ENCODE measurements at regions not wholly inside any gene's neighbourhood (a gene's known extent, or its start where the extent isn't known, plus 50 kb on each side); places are given as distances from the start of the nearest gene placed in this dataset.
"Not testable (repeated sequence)": the region's sequence is repeated elsewhere in the genome, so short reads cannot be mapped to it uniquely, and the experiment has no call there.

- H3K4me3 ChIP-seq: no peak overlapping the region
- peaks cover 19% of the 10 kb centered on the region for H3K4me1 ChIP-seq (replicated peaks)
- peak; percentile 47 to 54 for DNase-seq (ENCODE audit: low read depth in 1 of 2, low spot score in 2 of 2)
- H3K36me3 ChIP-seq: no peaks in the 10 kb centered on the region
- no peaks in the 10 kb centered on the region for H3K27me3 ChIP-seq (replicated peaks)
- H3K9me3 ChIP-seq (replicated peaks): no peaks in the 10 kb centered on the region
- H3K27ac ChIP-seq: peak overlapping the region; percentile 28; the same call in 1 of the 2 replicates
Observed at GRCh38 chr9:87206064-87206661, 258.9 kb upstream of the GAS1 start.

GRCh38 chr9:87210658-87211057, 263.4 kb upstream of the GAS1 start:
- not testable (repeated sequence) for H3K4me3 ChIP-seq; DNase-seq (ENCODE audit: low read depth in 1 of 2, low spot score in 2 of 2)

GRCh38 chr9:87211669-87212068, 264.4 kb upstream of the GAS1 start:
- no peak for DNase-seq (ENCODE audit: low read depth in 1 of 2, low spot score in 2 of 2)
- no peak overlapping the region for H3K27ac ChIP-seq
- no peaks in the 10 kb centered on the region for H3K27me3 ChIP-seq (replicated peaks)
- no peaks in the 10 kb centered on the region for H3K36me3 ChIP-seq
- H3K4me3 ChIP-seq: no peak overlapping the region
- peaks cover 10% of the 10 kb centered on the region for H3K4me1 ChIP-seq (replicated peaks)
- H3K9me3 ChIP-seq (replicated peaks): no peaks in the 10 kb centered on the region

More at GRCh38 chr9:87210658-87211057, 263.4 kb upstream of the GAS1 start:
- not testable (repeated sequence) for H3K9me3 ChIP-seq (replicated peaks); H3K27ac ChIP-seq; H3K36me3 ChIP-seq; H3K27me3 ChIP-seq (replicated peaks)
- peaks cover 19% of the 10 kb centered on the region for H3K4me1 ChIP-seq (replicated peaks)

DNA sequence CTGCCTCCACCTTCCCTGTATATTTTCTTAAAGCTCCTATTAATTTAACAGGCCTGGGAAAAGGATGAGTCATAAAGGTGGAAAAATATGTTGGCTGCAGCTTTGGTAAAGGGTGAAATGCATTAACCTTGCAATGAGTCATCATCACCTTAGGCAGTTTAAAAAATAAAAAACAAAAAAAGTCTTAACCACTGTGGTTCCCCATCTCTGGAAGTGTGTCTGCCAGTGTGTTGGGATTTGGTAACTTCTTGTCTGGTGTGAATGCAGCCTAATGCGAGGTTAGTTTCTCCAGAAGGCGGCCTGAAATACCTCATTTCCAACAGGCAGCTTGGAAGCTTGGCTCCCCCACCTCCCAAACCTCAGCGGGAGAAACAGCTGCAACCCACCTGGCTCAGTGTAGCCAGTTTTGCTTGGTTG, 265.3 kb upstream of the GAS1 start:
- no peaks in the 10 kb centered on the region for H3K36me3 ChIP-seq
- H3K4me3 ChIP-seq: no peak overlapping the region
- H3K9me3 ChIP-seq (replicated peaks): no peaks in the 10 kb centered on the region
- peak in 1 of 2 experiments; percentile 22 for DNase-seq (ENCODE audit: low read depth in 1 of 2, low spot score in 2 of 2)
- H3K27ac ChIP-seq: no peak overlapping the region
- H3K27me3 ChIP-seq (replicated peaks): no peaks in the 10 kb centered on the region
- peaks cover 6% of the 10 kb centered on the region; the same call in 1 of the 2 replicates for H3K4me1 ChIP-seq (replicated peaks)

- H3K27me3 ChIP-seq (replicated peaks): no peaks in the 10 kb centered on the region
- H3K27ac ChIP-seq: no peak overlapping the region
- no peaks in the 10 kb centered on the region for H3K9me3 ChIP-seq (replicated peaks)
- no peaks in the 10 kb centered on the region for H3K36me3 ChIP-seq
- H3K4me1 ChIP-seq (replicated peaks): peaks cover 6% of the 10 kb centered on the region; the same call in 1 of the 2 replicates
- DNase-seq (ENCODE audit: low read depth in 1 of 2, low spot score in 2 of 2): no peak
- no peak overlapping the region for H3K4me3 ChIP-seq
Observed at GRCh38 chr9:87213948-87214347, 266.6 kb upstream of the GAS1 start.

DNA sequence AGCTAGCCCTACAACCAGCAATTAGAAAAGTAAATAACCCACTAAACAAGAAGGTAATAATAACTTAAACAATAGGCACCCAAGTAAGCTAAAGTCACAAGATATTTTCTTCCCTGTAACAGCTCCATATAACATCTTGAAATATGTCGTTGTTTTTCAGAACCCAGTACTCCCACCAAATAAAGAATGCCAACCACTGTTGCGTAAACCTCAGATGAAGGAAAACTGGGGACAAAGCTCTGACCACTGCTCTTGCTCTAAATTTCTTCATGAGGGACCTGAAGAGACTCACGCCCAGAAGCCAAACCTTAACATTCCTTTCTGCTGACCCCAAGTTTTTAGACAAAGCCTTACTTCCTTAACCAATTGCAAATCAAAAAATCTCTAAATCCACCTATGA, 267.7 kb upstream of the GAS1 start:
- no peaks in the 10 kb centered on the region for H3K27me3 ChIP-seq (replicated peaks)
- no peaks in the 10 kb centered on the region for H3K36me3 ChIP-seq
- no peak overlapping the region for H3K4me3 ChIP-seq
- no peak overlapping the region for H3K27ac ChIP-seq
- H3K9me3 ChIP-seq (replicated peaks): no peaks in the 10 kb centered on the region
- peaks cover 6% of the 10 kb centered on the region; the same call in 1 of the 2 replicates for H3K4me1 ChIP-seq (replicated peaks)
- DNase-seq (ENCODE audit: low read depth in 1 of 2, low spot score in 2 of 2): no peak

- H3K9me3 ChIP-seq (replicated peaks): no peaks in the 10 kb centered on the region
- no peak overlapping the region for H3K4me3 ChIP-seq
- H3K27ac ChIP-seq: no peak overlapping the region
- no peaks in the 10 kb centered on the region for H3K36me3 ChIP-seq
- no peaks in the 10 kb centered on the region for H3K27me3 ChIP-seq (replicated peaks)
- DNase-seq (ENCODE audit: low read depth in 1 of 2, low spot score in 2 of 2): no peak
- peaks cover 6% of the 10 kb centered on the region; the same call in 1 of the 2 replicates for H3K4me1 ChIP-seq (replicated peaks)
Observed at GRCh38 chr9:87216036-87216435, 268.7 kb upstream of the GAS1 start.

DNA sequence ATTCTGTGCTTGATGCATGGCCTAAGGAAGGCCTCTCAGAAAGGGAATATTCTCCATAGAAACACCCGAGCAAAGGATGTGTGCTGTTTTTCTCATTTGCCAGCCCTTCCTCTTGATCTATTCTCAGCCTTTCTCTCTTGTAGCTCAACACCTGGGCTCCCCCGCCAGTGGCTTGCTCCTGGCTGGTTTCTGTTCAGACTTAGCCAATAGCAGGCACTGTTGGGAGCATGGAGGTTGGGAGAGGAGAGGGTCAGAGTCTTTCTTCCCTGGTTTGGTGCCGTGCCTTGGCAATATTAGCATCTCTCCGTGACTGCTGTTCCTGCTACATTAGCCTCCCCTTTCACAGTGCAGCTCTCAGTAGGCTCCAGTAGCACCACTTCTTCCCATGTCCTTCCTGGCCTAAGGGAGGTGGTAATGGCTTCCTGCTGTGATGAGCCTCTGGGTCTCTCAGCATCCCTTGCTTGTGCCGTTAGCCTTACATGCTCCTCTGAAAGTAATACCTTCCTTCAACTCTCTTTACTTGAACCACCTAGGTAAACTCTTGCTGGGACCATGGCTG, 269.7 kb upstream of the GAS1 start:
- no peak overlapping the region for H3K4me3 ChIP-seq
- no peak overlapping the region for H3K27ac ChIP-seq
- peaks cover 6% of the 10 kb centered on the region; the same call in 1 of the 2 replicates for H3K4me1 ChIP-seq (replicated peaks)
- H3K36me3 ChIP-seq: no peaks in the 10 kb centered on the region
- DNase-seq (ENCODE audit: low read depth in 1 of 2, low spot score in 2 of 2): no peak
- H3K9me3 ChIP-seq (replicated peaks): no peaks in the 10 kb centered on the region
- no peaks in the 10 kb centered on the region for H3K27me3 ChIP-seq (replicated peaks)

DNA sequence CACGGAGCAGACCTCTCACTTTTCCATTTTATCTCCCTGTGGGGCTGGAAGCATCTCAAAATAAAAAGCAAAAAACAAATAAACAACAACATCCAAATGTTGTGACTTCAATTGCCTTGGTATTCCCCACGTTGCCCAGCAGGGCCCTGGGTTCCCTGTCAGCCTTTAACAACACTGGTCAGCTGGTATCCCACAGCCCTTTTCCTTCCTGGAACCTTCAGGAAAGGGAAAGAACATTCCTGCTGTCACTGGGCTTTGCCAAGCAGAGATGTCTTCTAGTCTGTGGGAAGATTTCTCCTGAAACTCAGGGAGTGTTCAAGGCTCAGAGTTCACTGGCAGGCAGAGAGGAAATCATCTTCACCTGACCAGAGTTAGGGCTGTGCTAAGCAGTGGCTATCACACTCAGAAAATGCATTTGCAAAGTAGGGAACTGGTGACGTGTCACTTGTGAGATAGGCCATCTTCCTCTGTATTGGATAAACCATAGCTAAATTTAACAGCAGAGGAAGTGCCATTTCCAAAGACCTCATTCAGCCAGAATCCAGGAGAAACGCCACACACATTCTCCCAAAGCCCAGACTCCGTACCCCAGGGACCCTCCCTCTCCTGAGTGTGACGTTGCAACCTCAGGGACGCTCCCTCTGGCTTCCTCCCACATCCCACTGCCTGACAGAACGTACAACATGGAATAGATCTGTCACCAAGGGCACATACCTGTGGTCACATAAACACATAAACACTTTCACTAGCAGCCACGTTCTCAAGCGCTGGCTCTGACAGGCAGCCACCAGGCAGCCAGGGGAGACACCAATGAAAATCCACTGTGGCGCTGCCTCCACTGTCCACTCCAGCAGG, 274.0 kb upstream of the DAPK1 start:
- H3K27ac ChIP-seq: peak overlapping the region; percentile 3; the same call in 1 of the 2 replicates
- DNase-seq (ENCODE audit: low read depth in 1 of 2, low spot score in 2 of 2): peak; percentile 65 to 76
- no peaks in the 10 kb centered on the region for H3K9me3 ChIP-seq (replicated peaks)
- H3K36me3 ChIP-seq: no peaks in the 10 kb centered on the region
- no peaks in the 10 kb centered on the region for H3K27me3 ChIP-seq (replicated peaks)
- peaks cover 15% of the 10 kb centered on the region for H3K4me1 ChIP-seq (replicated peaks)
- no peak overlapping the region for H3K4me3 ChIP-seq

GRCh38 chr9:87226896-87227295, 270.8 kb upstream of the DAPK1 start:
- peaks cover 15% of the 10 kb centered on the region for H3K4me1 ChIP-seq (replicated peaks)
- H3K4me3 ChIP-seq: no peak overlapping the region
- H3K27me3 ChIP-seq (replicated peaks): no peaks in the 10 kb centered on the region
- no peaks in the 10 kb centered on the region for H3K36me3 ChIP-seq
- DNase-seq (ENCODE audit: low read depth in 1 of 2, low spot score in 2 of 2): no peak
- no peak overlapping the region for H3K27ac ChIP-seq
- H3K9me3 ChIP-seq (replicated peaks): no peaks in the 10 kb centered on the region

- Histone ChIP-seq H3K4me3 (no peak overlapping the region), H3K4me1 (replicated peaks) (peaks cover 15% of the 10 kb centered on the region), H3K36me3 (no peaks in the 10 kb centered on the region), H3K27me3 (replicated peaks) (no peaks in the 10 kb centered on the region), H3K27ac (no peak overlapping the region), H3K9me3 (replicated peaks) (no peaks in the 10 kb centered on the region)
- no peak for DNase-seq (ENCODE audit: low read depth in 1 of 2, low spot score in 2 of 2)
Observed at GRCh38 chr9:87227456-87227855, 270.2 kb upstream of the DAPK1 start.

- Histone ChIP-seq H3K27me3 (replicated peaks) (no peaks in the 10 kb centered on the region), H3K27ac (no peak overlapping the region), H3K4me1 (replicated peaks) (peaks cover 4% of the 10 kb centered on the region), H3K4me3 (no peak overlapping the region), H3K9me3 (replicated peaks) (no peaks in the 10 kb centered on the region), H3K36me3 (no peaks in the 10 kb centered on the region)
- no peak for DNase-seq (ENCODE audit: low read depth in 1 of 2, low spot score in 2 of 2)
Observed at GRCh38 chr9:87229108-87229507, 268.6 kb upstream of the DAPK1 start.

- Histone ChIP-seq H3K4me1 (replicated peaks) (no peaks in the 10 kb centered on the region), H3K36me3 (no peaks in the 10 kb centered on the region), H3K27ac (no peak overlapping the region), H3K9me3 (replicated peaks) (no peaks in the 10 kb centered on the region), H3K4me3 (no peak overlapping the region), H3K27me3 (replicated peaks) (no peaks in the 10 kb centered on the region)
- no peak for DNase-seq (ENCODE audit: low read depth in 1 of 2, low spot score in 2 of 2)
Observed at GRCh38 chr9:87233431-87233830, 264.2 kb upstream of the DAPK1 start.

- no peaks in the 10 kb centered on the region for H3K9me3 ChIP-seq (replicated peaks)
- no peak overlapping the region for H3K27ac ChIP-seq
- H3K4me1 ChIP-seq (replicated peaks): no peaks in the 10 kb centered on the region
- DNase-seq (ENCODE audit: low read depth in 1 of 2, low spot score in 2 of 2): no peak
- no peak overlapping the region for H3K4me3 ChIP-seq
- no peaks in the 10 kb centered on the region for H3K36me3 ChIP-seq
- no peaks in the 10 kb centered on the region for H3K27me3 ChIP-seq (replicated peaks)
Observed at GRCh38 chr9:87233899-87234455, 263.7 kb upstream of the DAPK1 start.
